Activated CD4-positive, alpha-beta T cell treated with anti-CD3 and anti-CD28 coated beads, Interleukin-2, amount 10 ng/mL, durations not matched to agents 24 days and 14 days (primary cell): ENCODE measurements at regions not wholly inside any gene's neighbourhood (a gene's known extent, or its start where the extent isn't known, plus 50 kb on each side); places are given as distances from the start of the nearest gene placed in this dataset.

Experiments used
- DNase-seq: peaks from one replicate; pipeline ENCODE4 v3.0.0; 2022
- H3K27ac Mint-ChIP-seq: one replicate; pipeline ENCODE4 v1.8.0; 2022; ENCODE audit warnings: mild to moderate bottlenecking, mixed read lengths
- H3K27me3 Mint-ChIP-seq: one replicate; pipeline ENCODE4 v1.8.0; 2022; ENCODE audit warnings: mixed read lengths
- H3K36me3 Mint-ChIP-seq: one replicate; pipeline ENCODE4 v1.8.0; 2022; ENCODE audit warnings: low read depth, mild to moderate bottlenecking, mixed read lengths
- H3K4me1 Mint-ChIP-seq: one replicate; pipeline ENCODE4 v1.8.0; 2021; ENCODE audit warnings: mixed read lengths
- H3K4me3 Mint-ChIP-seq: one replicate; pipeline ENCODE4 v1.8.0; 2022; ENCODE audit warnings: mild to moderate bottlenecking, moderate library complexity, mixed read lengths
- H3K9me3 Mint-ChIP-seq: one replicate; pipeline ENCODE4 v1.8.0; 2021; ENCODE audit warnings: mixed read lengths
- intact Hi-C: fragments of 100-400 bp; cut with micrococcal nuclease; formaldehyde crosslinking; loops from one replicate; pipeline ENCODE4 v1.15.1; 2023

DNA sequence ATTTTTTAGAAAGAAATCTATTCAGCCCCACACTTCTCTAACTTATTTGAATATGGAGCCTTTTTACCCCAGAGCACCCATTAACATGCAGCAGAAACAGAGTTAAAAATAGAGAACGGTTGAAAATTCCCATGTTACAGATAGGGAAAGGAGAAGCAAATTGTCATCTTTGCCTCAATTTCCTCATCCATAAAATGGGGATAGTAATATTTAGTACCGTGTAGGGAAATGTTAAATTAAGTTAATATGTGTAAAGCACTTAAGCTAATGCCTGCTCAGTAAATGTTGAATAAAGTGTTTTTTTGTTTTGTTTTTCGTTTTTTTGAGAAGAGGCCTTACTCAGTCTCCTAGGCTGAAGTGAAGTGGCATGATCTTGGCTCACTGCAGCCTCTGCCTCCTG is 50.3 kb downstream of the NAV1 start:
- Mint-ChIP-seq H3K27ac (no peak overlapping the region), H3K4me3 (no peak overlapping the region), H3K27me3 (peaks cover 10% of the 10 kb centered on the region), H3K36me3 (no peaks in the 10 kb centered on the region), H3K9me3 (no peaks in the 10 kb centered on the region), H3K4me1 (no peaks in the 10 kb centered on the region)
- intact Hi-C loops: no loop called here
- no peak for DNase-seq

DNA sequence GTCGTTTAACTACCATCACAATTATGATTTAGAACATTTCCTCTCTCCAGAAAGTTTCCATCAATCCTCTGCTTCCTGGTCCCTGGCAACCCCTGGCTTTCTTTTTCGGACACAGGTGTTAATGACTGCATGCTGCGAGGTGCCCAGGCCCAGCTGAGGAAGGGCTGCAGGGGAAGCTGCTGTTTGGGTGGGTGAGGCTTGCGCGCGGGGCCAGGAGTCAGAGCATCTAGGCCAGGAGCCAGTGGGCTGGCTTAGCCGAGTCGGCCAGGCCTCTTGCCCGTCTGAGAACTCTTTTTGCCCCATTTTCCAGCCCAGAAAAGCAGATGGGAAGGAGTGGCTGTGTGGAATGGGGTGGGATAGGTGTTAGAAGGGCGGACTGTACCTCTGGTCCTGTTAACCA is 51.5 kb downstream of the NAV1 start:
- H3K36me3 Mint-ChIP-seq: no peaks in the 10 kb centered on the region
- no peaks in the 10 kb centered on the region for H3K4me1 Mint-ChIP-seq
- DNase-seq: no peak
- H3K9me3 Mint-ChIP-seq: no peaks in the 10 kb centered on the region
- intact Hi-C loops: no loop called here
- H3K27ac Mint-ChIP-seq: no peak overlapping the region
- H3K27me3 Mint-ChIP-seq: peaks cover 6% of the 10 kb centered on the region
- H3K4me3 Mint-ChIP-seq: no peak overlapping the region

DNA sequence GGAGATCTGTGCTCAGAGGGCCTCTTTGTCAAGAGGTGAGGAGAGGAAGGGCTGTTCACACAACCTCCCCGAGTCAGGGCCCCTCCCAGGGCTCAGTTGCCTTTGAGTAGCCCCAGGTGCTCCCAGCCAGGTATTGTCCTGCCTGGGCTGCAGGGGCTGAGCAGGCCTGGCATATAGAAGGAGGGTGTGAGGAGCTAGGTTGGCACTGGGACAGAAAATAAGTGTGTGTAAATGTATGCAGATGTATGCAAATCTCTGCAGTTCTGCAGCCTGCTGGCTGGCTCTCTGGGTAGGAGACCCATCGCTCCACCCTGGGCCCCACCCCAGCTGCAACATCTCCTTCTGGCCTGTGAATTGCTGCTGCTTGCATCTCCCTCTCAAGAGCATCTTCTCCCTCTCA is 52.4 kb downstream of the NAV1 start:
- no peak for DNase-seq
- Mint-ChIP-seq H3K4me1 (no peaks in the 10 kb centered on the region), H3K4me3 (no peak overlapping the region), H3K27ac (no peak overlapping the region), H3K36me3 (no peaks in the 10 kb centered on the region), H3K9me3 (no peaks in the 10 kb centered on the region), H3K27me3 (peaks cover 2% of the 10 kb centered on the region)
- intact Hi-C loops: no loop called here

DNA sequence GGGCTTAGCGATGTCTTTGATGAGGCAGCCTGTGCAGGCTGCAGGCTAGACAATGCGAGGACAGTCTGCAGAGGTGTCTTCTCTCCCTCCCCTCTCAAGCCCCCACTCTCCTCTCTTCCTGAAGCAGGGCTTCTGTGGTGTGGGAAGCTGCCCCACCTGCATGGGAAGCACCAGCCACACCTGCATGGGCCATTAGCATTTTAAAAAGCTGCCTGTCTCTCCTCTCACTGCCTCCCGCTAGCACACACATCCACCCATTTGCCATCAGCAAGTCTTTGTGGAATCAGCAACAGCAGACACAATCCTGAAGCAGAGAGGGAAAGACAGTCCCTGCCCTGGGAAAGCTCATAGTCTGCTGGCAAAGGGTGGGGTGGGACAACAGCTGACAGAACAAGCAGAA is 53.1 kb downstream of the NAV1 start:
- H3K27me3 Mint-ChIP-seq: peaks cover under 1% of the 10 kb centered on the region
- no peaks in the 10 kb centered on the region for H3K4me1 Mint-ChIP-seq
- DNase-seq: no peak
- no peak overlapping the region for H3K27ac Mint-ChIP-seq
- no peaks in the 10 kb centered on the region for H3K9me3 Mint-ChIP-seq
- H3K36me3 Mint-ChIP-seq: no peaks in the 10 kb centered on the region
- no peak overlapping the region for H3K4me3 Mint-ChIP-seq
- intact Hi-C loops: no loop called here

GRCh38 chr1:201593200-201593921 is 54.4 kb downstream of the NAV1 start:
- H3K27me3 Mint-ChIP-seq: no peaks in the 10 kb centered on the region
- no peak for DNase-seq
- intact Hi-C loops: no loop called here
- H3K27ac Mint-ChIP-seq: no peak overlapping the region
- H3K4me3 Mint-ChIP-seq: no peak overlapping the region
- H3K36me3 Mint-ChIP-seq: no peaks in the 10 kb centered on the region
- no peaks in the 10 kb centered on the region for H3K4me1 Mint-ChIP-seq
- no peaks in the 10 kb centered on the region for H3K9me3 Mint-ChIP-seq

GRCh38 chr1:201594575-201595245 is 55.8 kb downstream of the NAV1 start:
- H3K27ac Mint-ChIP-seq: no peak overlapping the region
- intact Hi-C loops: no loop called here
- H3K27me3 Mint-ChIP-seq: no peaks in the 10 kb centered on the region
- H3K36me3 Mint-ChIP-seq: no peaks in the 10 kb centered on the region
- no peak overlapping the region for H3K4me3 Mint-ChIP-seq
- H3K4me1 Mint-ChIP-seq: no peaks in the 10 kb centered on the region
- H3K9me3 Mint-ChIP-seq: no peaks in the 10 kb centered on the region
- no peak for DNase-seq

GRCh38 chr1:201595381-201595780 is 56.5 kb downstream of the NAV1 start:
- Mint-ChIP-seq H3K27me3 (no peaks in the 10 kb centered on the region), H3K27ac (no peak overlapping the region), H3K36me3 (no peaks in the 10 kb centered on the region), H3K9me3 (no peaks in the 10 kb centered on the region), H3K4me1 (no peaks in the 10 kb centered on the region), H3K4me3 (no peak overlapping the region)
- no peak for DNase-seq
- intact Hi-C loops: no loop called here

- Mint-ChIP-seq H3K27me3 (no peaks in the 10 kb centered on the region), H3K4me3 (no peak overlapping the region), H3K36me3 (no peaks in the 10 kb centered on the region), H3K27ac (no peak overlapping the region), H3K9me3 (no peaks in the 10 kb centered on the region), H3K4me1 (no peaks in the 10 kb centered on the region)
- no peak for DNase-seq
- intact Hi-C loops: no loop called here
Observed at GRCh38 chr1:201596101-201596868, 57.4 kb downstream of the NAV1 start.

DNA sequence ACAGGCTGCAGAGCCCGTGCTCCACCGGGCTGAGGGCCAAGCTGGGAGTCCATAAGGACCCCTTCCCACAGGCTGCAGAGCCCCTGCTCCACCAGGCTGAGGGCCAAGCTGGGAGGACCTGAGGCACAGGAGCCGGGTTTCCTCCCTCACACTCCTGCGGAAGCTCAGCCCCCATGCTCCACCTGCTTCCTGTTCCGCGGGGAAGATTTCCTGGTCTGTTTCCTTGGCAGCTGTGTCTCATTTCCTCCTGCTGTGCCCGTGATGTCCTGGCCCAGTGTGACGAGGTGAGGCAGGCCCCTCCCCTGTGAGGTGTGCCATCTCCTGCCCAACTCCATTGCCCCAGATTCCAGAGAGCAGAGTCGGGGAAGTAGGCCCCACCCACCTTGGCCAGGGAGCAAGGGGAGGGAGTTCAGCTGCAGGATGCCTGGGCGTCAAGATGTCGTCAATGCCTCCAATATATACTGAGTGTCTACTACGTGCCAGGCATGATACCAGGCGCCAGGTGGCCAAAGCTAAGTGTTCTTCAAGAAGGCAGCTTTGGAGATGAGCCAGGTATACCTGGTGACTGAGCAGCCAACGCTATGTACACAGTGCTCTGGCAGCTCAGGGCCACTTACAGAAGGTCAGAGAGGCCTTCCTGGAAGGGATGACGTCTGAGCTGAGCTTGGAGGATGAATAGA is 58.8 kb downstream of the NAV1 start:
- no peaks in the 10 kb centered on the region for H3K36me3 Mint-ChIP-seq
- H3K4me1 Mint-ChIP-seq: no peaks in the 10 kb centered on the region
- H3K27me3 Mint-ChIP-seq: no peaks in the 10 kb centered on the region
- H3K9me3 Mint-ChIP-seq: no peaks in the 10 kb centered on the region
- no peak overlapping the region for H3K27ac Mint-ChIP-seq
- no peak overlapping the region for H3K4me3 Mint-ChIP-seq
- intact Hi-C loops: no loop called here
- no peak for DNase-seq

GRCh38 chr1:201598396-201598795 is 59.5 kb downstream of the NAV1 start:
- Mint-ChIP-seq H3K27ac (no peak overlapping the region), H3K9me3 (no peaks in the 10 kb centered on the region), H3K36me3 (no peaks in the 10 kb centered on the region), H3K4me1 (no peaks in the 10 kb centered on the region), H3K27me3 (no peaks in the 10 kb centered on the region), H3K4me3 (no peak overlapping the region)
- no peak for DNase-seq
- intact Hi-C loops: no loop called here

DNA sequence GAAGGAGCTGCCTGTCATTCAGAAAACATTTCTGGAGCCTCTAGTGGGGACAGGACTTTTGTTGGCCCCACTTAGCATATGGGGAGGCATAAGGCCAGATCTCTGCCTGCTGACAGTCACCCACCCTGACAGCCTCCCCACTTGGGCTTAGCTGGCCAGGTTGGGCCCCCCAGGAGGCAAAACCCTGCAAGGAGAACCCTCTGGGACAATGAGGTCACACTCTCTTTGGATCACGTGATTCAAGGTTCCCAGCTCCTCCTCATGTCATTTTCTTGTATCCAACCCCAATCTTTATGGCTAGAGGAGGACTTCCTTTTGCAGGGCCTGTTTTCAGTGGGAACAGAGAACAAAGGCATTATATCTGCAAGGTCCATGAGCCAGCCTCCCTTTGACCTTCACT is 60.0 kb downstream of the NAV1 start:
- Mint-ChIP-seq H3K27me3 (no peaks in the 10 kb centered on the region), H3K27ac (no peak overlapping the region), H3K4me3 (no peak overlapping the region), H3K4me1 (no peaks in the 10 kb centered on the region), H3K9me3 (no peaks in the 10 kb centered on the region), H3K36me3 (no peaks in the 10 kb centered on the region)
- no peak for DNase-seq
- intact Hi-C loops: no loop called here

GRCh38 chr1:201599548-201599947 is 60.6 kb downstream of the NAV1 start:
- no peaks in the 10 kb centered on the region for H3K4me1 Mint-ChIP-seq
- no peak overlapping the region for H3K27ac Mint-ChIP-seq

DNA sequence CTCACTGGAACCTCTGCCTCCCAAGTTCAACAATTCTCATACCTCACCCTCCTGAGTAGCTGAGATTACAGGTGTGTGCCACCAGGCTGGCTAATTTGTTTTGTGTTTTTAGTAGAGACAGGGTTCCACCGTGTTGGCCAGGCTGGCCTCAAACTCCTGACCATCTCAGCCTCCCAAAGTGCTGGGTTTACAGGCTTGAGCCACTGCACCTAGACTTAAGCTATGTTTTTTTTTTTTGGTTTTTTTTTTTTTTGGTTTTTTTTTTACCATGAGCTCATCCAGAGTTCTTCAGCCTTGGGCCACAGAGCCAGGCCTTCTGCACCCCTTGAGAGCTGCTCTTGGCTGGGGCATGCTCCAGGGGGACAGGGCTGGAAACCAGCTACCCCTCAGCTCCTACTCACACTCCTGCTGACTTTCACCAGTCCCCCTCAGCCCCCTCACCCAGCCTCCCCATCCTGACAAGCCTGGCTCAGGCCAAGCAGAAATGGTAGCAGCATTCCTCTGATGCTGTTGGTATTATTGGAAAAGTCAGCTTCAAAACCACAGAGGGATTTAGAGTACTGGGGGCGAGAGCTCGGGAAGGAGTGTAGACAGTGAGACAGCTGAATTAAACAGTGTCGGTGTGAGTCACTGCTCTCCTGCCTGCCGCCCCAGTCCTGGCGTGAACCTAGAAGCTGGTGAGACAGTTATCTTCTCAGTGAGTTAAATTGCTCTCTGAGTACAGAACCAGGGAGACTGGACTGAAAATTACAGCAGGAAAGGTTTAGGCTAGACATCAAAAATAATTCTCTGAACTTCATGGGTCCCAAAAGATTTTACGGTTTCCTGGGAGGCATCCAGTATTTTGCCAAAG is 63.7 kb downstream of the NAV1 start:
- H3K36me3 Mint-ChIP-seq: no peaks in the 10 kb centered on the region
- DNase-seq: no peak
- no peaks in the 10 kb centered on the region for H3K27me3 Mint-ChIP-seq
- no peaks in the 10 kb centered on the region for H3K4me1 Mint-ChIP-seq
- no peak overlapping the region for H3K27ac Mint-ChIP-seq
- H3K9me3 Mint-ChIP-seq: no peaks in the 10 kb centered on the region
- H3K4me3 Mint-ChIP-seq: no peak overlapping the region
- intact Hi-C loops: no loop called here

More at GRCh38 chr1:201599548-201599947, 60.6 kb downstream of the NAV1 start:
- no peaks in the 10 kb centered on the region for H3K36me3 Mint-ChIP-seq
- H3K9me3 Mint-ChIP-seq: no peaks in the 10 kb centered on the region
- H3K27me3 Mint-ChIP-seq: no peaks in the 10 kb centered on the region
- H3K4me3 Mint-ChIP-seq: no peak overlapping the region
- intact Hi-C loops: no loop called here
- DNase-seq: no peak
